ENCODE measurements at regions not wholly inside any gene's neighbourhood (a gene's known extent, or its start where the extent isn't known, plus 50 kb on each side); places are given as distances from the start of the nearest gene placed in this dataset.

- Histone ChIP-seq H3K27ac (no peak overlapping the region), H3K4me1 (no peaks in the 10 kb centered on the region), H3K4me3 (no peak overlapping the region), H3K9me3 (no peaks in the 10 kb centered on the region), H3K36me3 (no peaks in the 10 kb centered on the region), H3K27me3 (no peaks in the 10 kb centered on the region)
- intact Hi-C loops (cut with DNase I): no loop called here
- no peak for DNase-seq
- no peak for TF ChIP-seq POLR2A (IDR thresholded peaks at IDR 0.05)
- TF ChIP-seq, protein P1, sequence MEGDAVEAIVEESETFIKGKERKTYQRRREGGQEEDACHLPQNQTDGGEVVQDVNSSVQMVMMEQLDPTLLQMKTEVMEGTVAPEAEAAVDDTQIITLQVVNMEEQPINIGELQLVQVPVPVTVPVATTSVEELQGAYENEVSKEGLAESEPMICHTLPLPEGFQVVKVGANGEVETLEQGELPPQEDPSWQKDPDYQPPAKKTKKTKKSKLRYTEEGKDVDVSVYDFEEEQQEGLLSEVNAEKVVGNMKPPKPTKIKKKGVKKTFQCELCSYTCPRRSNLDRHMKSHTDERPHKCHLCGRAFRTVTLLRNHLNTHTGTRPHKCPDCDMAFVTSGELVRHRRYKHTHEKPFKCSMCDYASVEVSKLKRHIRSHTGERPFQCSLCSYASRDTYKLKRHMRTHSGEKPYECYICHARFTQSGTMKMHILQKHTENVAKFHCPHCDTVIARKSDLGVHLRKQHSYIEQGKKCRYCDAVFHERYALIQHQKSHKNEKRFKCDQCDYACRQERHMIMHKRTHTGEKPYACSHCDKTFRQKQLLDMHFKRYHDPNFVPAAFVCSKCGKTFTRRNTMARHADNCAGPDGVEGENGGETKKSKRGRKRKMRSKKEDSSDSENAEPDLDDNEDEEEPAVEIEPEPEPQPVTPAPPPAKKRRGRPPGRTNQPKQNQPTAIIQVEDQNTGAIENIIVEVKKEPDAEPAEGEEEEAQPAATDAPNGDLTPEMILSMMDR (IDR thresholded peaks at IDR 0.05): no peak
- 59 to 68% methylated on average over 2 of the region's 2 CpGs for WGBS, 2 donors
Measured at GRCh38 chr15:81558056-81558455, 184.0 kb upstream of the TMC3 start.

DNA sequence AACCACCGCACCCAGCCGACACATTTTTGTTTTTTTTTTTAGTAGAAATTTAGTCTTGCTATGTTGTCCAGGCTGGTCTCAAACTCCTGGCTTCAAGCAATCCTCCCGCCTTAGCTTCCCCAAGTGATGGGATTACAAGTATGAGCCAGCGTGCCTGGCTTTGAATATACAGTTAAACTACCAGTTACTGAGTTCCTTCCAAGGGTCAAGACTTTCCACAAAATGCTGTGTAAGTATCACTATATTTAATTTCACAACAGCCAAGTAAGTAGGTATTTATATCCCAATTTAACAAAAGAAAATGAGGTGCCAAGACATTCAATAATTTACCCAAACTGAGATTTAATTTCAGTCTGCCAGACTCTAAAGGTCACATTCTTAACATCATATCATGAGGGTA lies 181.3 kb upstream of the TMC3 start:
- H3K36me3 ChIP-seq: no peaks in the 10 kb centered on the region
- intact Hi-C loops (cut with DNase I): no loop called here
- H3K4me1 ChIP-seq: no peaks in the 10 kb centered on the region
- 80 to 85% methylated on average over 4 of the region's 4 CpGs for WGBS, 2 donors
- no peak for DNase-seq
- no peaks in the 10 kb centered on the region for H3K27me3 ChIP-seq
- H3K4me3 ChIP-seq: no peak overlapping the region
- H3K9me3 ChIP-seq: no peaks in the 10 kb centered on the region
- TF ChIP-seq, protein P1 (IDR thresholded peaks at IDR 0.05): no peak
- no peak for TF ChIP-seq POLR2A (IDR thresholded peaks at IDR 0.05)
- H3K27ac ChIP-seq: no peak overlapping the region

- WGBS, 2 donors: 58 to 64% methylated on average over 7 of the region's 7 CpGs
- TF ChIP-seq POLR2A (IDR thresholded peaks at IDR 0.05): no peak
- TF ChIP-seq, protein P1 (IDR thresholded peaks at IDR 0.05): no peak
Measured at GRCh38 chr15:81548365-81549130, 174.5 kb upstream of the TMC3 start.

GRCh38 chr15:81547521-81548132 lies 173.6 kb upstream of the TMC3 start:
- H3K9me3 ChIP-seq: no peaks in the 10 kb centered on the region
- TF ChIP-seq, protein P1 (IDR thresholded peaks at IDR 0.05): no peak
- TF ChIP-seq POLR2A (IDR thresholded peaks at IDR 0.05): no peak
- no peaks in the 10 kb centered on the region for H3K4me1 ChIP-seq
- H3K27ac ChIP-seq: no peak overlapping the region
- DNase-seq: no peak
- intact Hi-C loops (cut with DNase I): no loop called here
- no peaks in the 10 kb centered on the region for H3K36me3 ChIP-seq
- 90 to 97% methylated on average over 2 of the region's 2 CpGs for WGBS, 2 donors
- no peak overlapping the region for H3K4me3 ChIP-seq
- H3K27me3 ChIP-seq: no peaks in the 10 kb centered on the region

More at GRCh38 chr15:81548365-81549130, 174.5 kb upstream of the TMC3 start:
- Histone ChIP-seq H3K9me3 (no peaks in the 10 kb centered on the region), H3K27ac (no peak overlapping the region), H3K4me1 (no peaks in the 10 kb centered on the region), H3K36me3 (no peaks in the 10 kb centered on the region), H3K27me3 (no peaks in the 10 kb centered on the region), H3K4me3 (no peak overlapping the region)
- DNase-seq: no peak
- intact Hi-C loops (cut with DNase I): no loop called here

GRCh38 chr15:81544385-81544784 lies 170.4 kb upstream of the TMC3 start:
- Histone ChIP-seq H3K9me3 (no peaks in the 10 kb centered on the region), H3K36me3 (no peaks in the 10 kb centered on the region), H3K27me3 (no peaks in the 10 kb centered on the region), H3K4me3 (no peak overlapping the region), H3K4me1 (no peaks in the 10 kb centered on the region), H3K27ac (no peak overlapping the region)
- WGBS, 2 donors: 71 to 82% methylated on average over 2 of the region's 2 CpGs
- intact Hi-C loops (cut with DNase I): no loop called here
- no peak for DNase-seq
- TF ChIP-seq, protein P1 (IDR thresholded peaks at IDR 0.05): no peak
- TF ChIP-seq POLR2A (IDR thresholded peaks at IDR 0.05): no peak

Measured in esophagus squamous epithelium (tissue), 5 donors.